ENCODE measurements at regions not wholly inside any gene's neighbourhood (a gene's known extent, or its start where the extent isn't known, plus 50 kb on each side); places are given as distances from the start of the nearest gene placed in this dataset.

- peak in 3 of 4 donors; percentile 62 to 65 (median 62) for ATAC-seq
- peaks cover 4% of the 10 kb centered on the region for H3K4me1 ChIP-seq
- intact Hi-C loops (cut with DNase I) = no loop called here
- no peak overlapping the region for H3K4me3 ChIP-seq
- no peaks in the 10 kb centered on the region for H3K36me3 ChIP-seq (ENCODE audit: insufficient read depth in 1 of 2, low read depth in 1 of 2)
- no peaks in the 10 kb centered on the region for H3K9me3 ChIP-seq
- DNase-seq = no peak
- no peak overlapping the region for H3K27ac ChIP-seq
- H3K27me3 ChIP-seq (ENCODE audit: insufficient read depth in 3 of 3, low read length in 2 of 3) = no peaks in the 10 kb centered on the region
- no peak for TF ChIP-seq CTCF (IDR thresholded peaks at IDR 0.05)
These were observed 88.2 kb upstream of the TSC22D2 start for GRCh38 chr3:150319900-150320299.

GRCh38 chr3:150317469-150317868 is 90.6 kb upstream of the TSC22D2 start:
- DNase-seq (no peak), ATAC-seq (no peak)
- no peak for TF ChIP-seq CTCF (IDR thresholded peaks at IDR 0.05)
- no peaks in the 10 kb centered on the region for H3K36me3 ChIP-seq (ENCODE audit: insufficient read depth in 1 of 2, low read depth in 1 of 2)
- intact Hi-C loops (cut with DNase I) = no loop called here
- no peaks in the 10 kb centered on the region for H3K9me3 ChIP-seq
- 80 to 91% (median 80%) methylated on average over 2 of the region's 2 CpGs for WGBS, 3 donors
- no peak overlapping the region for H3K27ac ChIP-seq
- no peak overlapping the region for H3K4me3 ChIP-seq
- peaks cover 4% of the 10 kb centered on the region for H3K4me1 ChIP-seq
- no peaks in the 10 kb centered on the region for H3K27me3 ChIP-seq (ENCODE audit: insufficient read depth in 3 of 3, low read length in 2 of 3)

GRCh38 chr3:150315721-150316120 is 92.4 kb upstream of the TSC22D2 start:
- Histone ChIP-seq H3K27me3 (ENCODE audit: insufficient read depth in 3 of 3, low read length in 2 of 3) (no peaks in the 10 kb centered on the region), H3K4me1 (peaks cover 4% of the 10 kb centered on the region), H3K4me3 (no peak overlapping the region), H3K36me3 (ENCODE audit: insufficient read depth in 1 of 2, low read depth in 1 of 2) (no peaks in the 10 kb centered on the region), H3K27ac (no peak overlapping the region), H3K9me3 (no peaks in the 10 kb centered on the region)
- 11 to 29% (median 15%) methylated on average over 1 of the region's 1 CpG for whole genome bisulfite sequencing, 3 donors
- DNase-seq = no peak
- ATAC-seq = peak in 1 of 4 donors; percentile 47
- intact Hi-C loops (cut with DNase I) = no loop called here
- no peak for TF ChIP-seq CTCF (IDR thresholded peaks at IDR 0.05)

- WGBS, 3 donors = 56 to 74% (median 68%) methylated on average over 5 of the region's 5 CpGs
- Histone ChIP-seq H3K9me3 (no peaks in the 10 kb centered on the region), H3K27me3 (ENCODE audit: insufficient read depth in 3 of 3, low read length in 2 of 3) (no peaks in the 10 kb centered on the region), H3K27ac (no peak overlapping the region), H3K36me3 (ENCODE audit: insufficient read depth in 1 of 2, low read depth in 1 of 2) (no peaks in the 10 kb centered on the region), H3K4me3 (no peak overlapping the region), H3K4me1 (peaks cover 4% of the 10 kb centered on the region)
- ATAC-seq (no peak), DNase-seq (no peak)
- intact Hi-C loops (cut with DNase I) = no loop called here
- no peak for TF ChIP-seq CTCF (IDR thresholded peaks at IDR 0.05)
These were observed 93.7 kb upstream of the TSC22D2 start for GRCh38 chr3:150314248-150315004.

Measured in psoas muscle (tissue), 7 donors.